ENCODE measurements at regions not wholly inside any gene's neighbourhood (a gene's known extent, or its start where the extent isn't known, plus 50 kb on each side); places are given as distances from the start of the nearest gene placed in this dataset.
"Not testable (repeated sequence)": the region's sequence is repeated elsewhere in the genome, so short reads cannot be mapped to it uniquely, and the experiment has no call there.

- DNase-seq (ENCODE audit: low spot score): no peak
Observed at GRCh38 chr11:29249713-29250112, 767.1 kb downstream of the KCNA4 start.

GRCh38 chr11:29244355-29244754 lies 772.5 kb downstream of the KCNA4 start:
- DNase-seq (ENCODE audit: low spot score): no peak

GRCh38 chr11:29243616-29244015 lies 773.2 kb downstream of the KCNA4 start:
- no peak for DNase-seq (ENCODE audit: low spot score)

GRCh38 chr11:29231991-29232390 lies 784.8 kb downstream of the KCNA4 start:
- DNase-seq (ENCODE audit: low spot score): no peak

- DNase-seq (ENCODE audit: low spot score): no peak
Observed at GRCh38 chr11:29231586-29231985, 785.2 kb downstream of the KCNA4 start.

GRCh38 chr11:29227811-29228210 lies 789.0 kb downstream of the KCNA4 start:
- no peak for DNase-seq (ENCODE audit: low spot score)

GRCh38 chr11:29224739-29225384 lies 792.0 kb downstream of the KCNA4 start:
- no peak for DNase-seq (ENCODE audit: low spot score)

- DNase-seq (ENCODE audit: low spot score): not testable (repeated sequence)
Observed at GRCh38 chr11:29219531-29219930, 797.3 kb downstream of the KCNA4 start.

GRCh38 chr11:29217901-29218300 lies 798.9 kb downstream of the KCNA4 start:
- no peak for DNase-seq (ENCODE audit: low spot score)

GRCh38 chr11:29214833-29215232 lies 802.0 kb downstream of the KCNA4 start:
- no peak for DNase-seq (ENCODE audit: low spot score)

GRCh38 chr11:29211202-29211601 lies 805.6 kb downstream of the KCNA4 start:
- no peak for DNase-seq (ENCODE audit: low spot score)

- DNase-seq (ENCODE audit: low spot score): no peak
Observed at GRCh38 chr11:29210426-29210825, 806.4 kb downstream of the KCNA4 start.

- DNase-seq (ENCODE audit: low spot score): no peak
Observed at GRCh38 chr11:29208117-29208516, 808.7 kb downstream of the KCNA4 start.

GRCh38 chr11:29200791-29201562 lies 815.9 kb downstream of the KCNA4 start:
- no peak for DNase-seq (ENCODE audit: low spot score)

- no peak for DNase-seq (ENCODE audit: low spot score)
Observed at GRCh38 chr11:29190313-29190712, 826.5 kb downstream of the KCNA4 start.

GRCh38 chr11:29187215-29187614 lies 829.6 kb downstream of the KCNA4 start:
- DNase-seq (ENCODE audit: low spot score): no peak

- peak; percentile 12 for DNase-seq (ENCODE audit: low spot score)
Observed at GRCh38 chr11:29184939-29185890, 831.6 kb downstream of the KCNA4 start.

- no peak for DNase-seq (ENCODE audit: low spot score)
Observed at GRCh38 chr11:29183301-29183700, 833.5 kb downstream of the KCNA4 start.

- peak; percentile 74 for DNase-seq (ENCODE audit: low spot score)
Observed at GRCh38 chr11:29173660-29174062, 843.2 kb downstream of the KCNA4 start.

- DNase-seq (ENCODE audit: low spot score): peak; percentile 6
Observed at GRCh38 chr11:29171360-29171950, 845.4 kb downstream of the KCNA4 start.

GRCh38 chr11:29166306-29166705 lies 850.5 kb downstream of the KCNA4 start:
- DNase-seq (ENCODE audit: low spot score): no peak

- DNase-seq (ENCODE audit: low spot score): no peak
Observed at GRCh38 chr11:29163231-29163630, 853.6 kb downstream of the KCNA4 start.

Measured in COLO829 (cell line).